Transverse colon (tissue), 3 donors: ENCODE measurements at regions not wholly inside any gene's neighbourhood (a gene's known extent, or its start where the extent isn't known, plus 50 kb on each side); places are given as distances from the start of the nearest gene placed in this dataset.

ENCODE experiments used
- CTCF ChIP-seq, 5 experiments: fragments of 200-600 bp in 3 of 5; fragments of 450-650 bp in 2 of 5; sonication (generic) in 3 of 5; IDR thresholded peaks; 1 replicate in 2 of 5; 2 replicates in 3 of 5; pipeline ENCODE4 v1.5.1; 2016 to 2017; ENCODE audit warnings: antibody characterized with exemption in 5 of 5, inconsistent platforms in 3 of 5, mild to moderate bottlenecking in 2 of 5, moderate library complexity in 1 of 5
- POLR2A ChIP-seq: fragments of 450-650 bp; IDR thresholded peaks from one replicate; pipeline ENCODE4 v1.6.1; 2016; ENCODE audit warnings: antibody characterized with exemption, mild to moderate bottlenecking, moderate library complexity

GRCh38 chr18:2471523-2471922 is 99.8 kb downstream of the METTL4 start:
- TF ChIP-seq CTCF (IDR thresholded peaks at IDR 0.05) (no peak), POLR2A (no peak)
